AG04449 (cell line): ENCODE measurements at regions not wholly inside any gene's neighbourhood (a gene's known extent, or its start where the extent isn't known, plus 50 kb on each side); places are given as distances from the start of the nearest gene placed in this dataset.

Source experiments
- CTCF ChIA-PET: fragments of 350-600 bp; formaldehyde crosslinking; extraction: SDS; loops from one replicate; lab custom pipeline; 2021; ENCODE audit warnings: antibody characterized with exemption; lab: Yijun Ruan, JAX
- POLR2A ChIA-PET: fragments of 400-600, 350-600 bp; formaldehyde crosslinking; extraction: SDS; loops from one replicate; lab custom pipeline; 2020; ENCODE audit warnings: antibody characterized with exemption, inconsistent platforms; lab: Yijun Ruan, JAX
- DNase-seq: peaks from one replicate; pipeline ENCODE4 v3.0.0-alpha.2; 2010; ENCODE audit warnings: low read depth, low spot score
- H3K4me3 ChIP-seq: 2 replicates; pipeline ENCODE4 v1.5.1; 2011; ENCODE audit warnings: low read depth, mild to moderate bottlenecking, control low read depth, low read length
- TF ChIP-seq, protein P1 (sequence below): IDR thresholded peaks from one replicate; pipeline ENCODE4 v1.5.1; 2011; ENCODE audit warnings: mild to moderate bottlenecking, moderate library complexity, low read length, control low read depth, inconsistent platforms; ENCODE audit not compliant: insufficient read depth; ENCODE audit errors: missing control alignments

GRCh38 chr20:58099956-58100730 lies 128.3 kb downstream of the ANKRD60 start:
- no peak overlapping the region for H3K4me3 ChIP-seq
- CTCF ChIA-PET: interaction anchor here (0.7 to 1.2 kb wide), 2 partner anchors 13 kb away, joined by 3 read pairs; no protein-coding TSS in a partner anchor
- TF ChIP-seq, protein P1, sequence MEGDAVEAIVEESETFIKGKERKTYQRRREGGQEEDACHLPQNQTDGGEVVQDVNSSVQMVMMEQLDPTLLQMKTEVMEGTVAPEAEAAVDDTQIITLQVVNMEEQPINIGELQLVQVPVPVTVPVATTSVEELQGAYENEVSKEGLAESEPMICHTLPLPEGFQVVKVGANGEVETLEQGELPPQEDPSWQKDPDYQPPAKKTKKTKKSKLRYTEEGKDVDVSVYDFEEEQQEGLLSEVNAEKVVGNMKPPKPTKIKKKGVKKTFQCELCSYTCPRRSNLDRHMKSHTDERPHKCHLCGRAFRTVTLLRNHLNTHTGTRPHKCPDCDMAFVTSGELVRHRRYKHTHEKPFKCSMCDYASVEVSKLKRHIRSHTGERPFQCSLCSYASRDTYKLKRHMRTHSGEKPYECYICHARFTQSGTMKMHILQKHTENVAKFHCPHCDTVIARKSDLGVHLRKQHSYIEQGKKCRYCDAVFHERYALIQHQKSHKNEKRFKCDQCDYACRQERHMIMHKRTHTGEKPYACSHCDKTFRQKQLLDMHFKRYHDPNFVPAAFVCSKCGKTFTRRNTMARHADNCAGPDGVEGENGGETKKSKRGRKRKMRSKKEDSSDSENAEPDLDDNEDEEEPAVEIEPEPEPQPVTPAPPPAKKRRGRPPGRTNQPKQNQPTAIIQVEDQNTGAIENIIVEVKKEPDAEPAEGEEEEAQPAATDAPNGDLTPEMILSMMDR: no peak
- no peak for DNase-seq
- POLR2A ChIA-PET: no interaction called here

- TF ChIP-seq, protein P1: no peak
- H3K4me3 ChIP-seq: no peak overlapping the region
- POLR2A ChIA-PET: no interaction called here
- no peak for DNase-seq
- CTCF ChIA-PET: interaction anchor here (0.7 to 1.8 kb wide), 2 partner anchors 12 kb away, joined by 3 to 12 read pairs; no protein-coding TSS in a partner anchor
These were observed 129.0 kb downstream of the ANKRD60 start for GRCh38 chr20:58099291-58099935.

DNA sequence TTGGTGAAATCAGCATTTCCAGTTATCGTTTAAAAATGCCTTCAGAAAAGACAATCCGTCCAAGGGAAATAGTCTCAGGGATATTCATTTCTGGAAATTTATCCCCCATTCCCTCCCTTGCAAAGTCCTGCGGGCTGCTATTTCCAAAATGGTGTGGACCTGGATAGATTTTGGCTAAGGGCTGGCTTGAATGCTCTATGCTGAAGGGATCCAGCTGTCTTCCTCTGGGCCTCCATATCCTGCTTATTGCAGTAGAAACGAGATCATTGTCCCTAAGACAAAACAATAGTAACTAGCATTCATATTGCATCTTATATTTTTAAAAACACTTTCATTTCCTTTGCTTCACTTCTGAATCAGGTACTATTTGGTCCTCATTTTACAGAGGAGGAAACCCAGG lies 129.9 kb downstream of the ANKRD60 start:
- ChIA-PET CTCF (interaction anchor here (1.5 to 1.8 kb wide), 2 partner anchors 9 to 11 kb away, joined by 3 to 12 read pairs; no protein-coding TSS in a partner anchor), POLR2A (no interaction called here)
- TF ChIP-seq, protein P1: no peak
- H3K4me3 ChIP-seq: no peak overlapping the region
- DNase-seq: no peak

- no peak overlapping the region for H3K4me3 ChIP-seq
- no peak for DNase-seq
- POLR2A ChIA-PET: no interaction called here
These were observed 130.5 kb downstream of the ANKRD60 start for GRCh38 chr20:58097943-58098342.

GRCh38 chr20:58097429-58097828 lies 131.0 kb downstream of the ANKRD60 start:
- H3K4me3 ChIP-seq: no peak overlapping the region
- TF ChIP-seq, protein P1: no peak
- POLR2A ChIA-PET: no interaction called here
- no peak for DNase-seq
- CTCF ChIA-PET: interaction anchor here (1.5 to 1.8 kb wide), 2 partner anchors 10 kb away, joined by 3 to 12 read pairs; no protein-coding TSS in a partner anchor

More at GRCh38 chr20:58097943-58098342, 130.5 kb downstream of the ANKRD60 start:
- CTCF ChIA-PET: interaction anchor here (1.5 to 1.8 kb wide), 2 partner anchors 10 to 11 kb away, joined by 3 to 12 read pairs; no protein-coding TSS in a partner anchor
- TF ChIP-seq, protein P1: no peak
